SU-DHL-6 (cell line): ENCODE measurements at regions not wholly inside any gene's neighbourhood (a gene's known extent, or its start where the extent isn't known, plus 50 kb on each side); places are given as distances from the start of the nearest gene placed in this dataset.

Experiments used
- EZH2phosphoT487 ChIP-seq: fragments of 200-600 bp; sonication (generic), shearing (Covaris generic); conservative IDR thresholded peaks from 2 replicates; pipeline ENCODE4 v1.6.1; 2018; ENCODE audit warnings: mild to moderate bottlenecking, antibody characterized with exemption, low read length, moderate library complexity, mixed read lengths
- TF ChIP-seq, protein P1 (sequence below): fragments of 200-600 bp; sonication (generic); IDR thresholded peaks from one replicate; pipeline ENCODE4 v1.5.1; 2017; ENCODE audit warnings: antibody characterized with exemption, mild to moderate bottlenecking, low read length, moderate library complexity; ENCODE audit not compliant: insufficient read depth, poor library complexity, severe bottlenecking

DNA sequence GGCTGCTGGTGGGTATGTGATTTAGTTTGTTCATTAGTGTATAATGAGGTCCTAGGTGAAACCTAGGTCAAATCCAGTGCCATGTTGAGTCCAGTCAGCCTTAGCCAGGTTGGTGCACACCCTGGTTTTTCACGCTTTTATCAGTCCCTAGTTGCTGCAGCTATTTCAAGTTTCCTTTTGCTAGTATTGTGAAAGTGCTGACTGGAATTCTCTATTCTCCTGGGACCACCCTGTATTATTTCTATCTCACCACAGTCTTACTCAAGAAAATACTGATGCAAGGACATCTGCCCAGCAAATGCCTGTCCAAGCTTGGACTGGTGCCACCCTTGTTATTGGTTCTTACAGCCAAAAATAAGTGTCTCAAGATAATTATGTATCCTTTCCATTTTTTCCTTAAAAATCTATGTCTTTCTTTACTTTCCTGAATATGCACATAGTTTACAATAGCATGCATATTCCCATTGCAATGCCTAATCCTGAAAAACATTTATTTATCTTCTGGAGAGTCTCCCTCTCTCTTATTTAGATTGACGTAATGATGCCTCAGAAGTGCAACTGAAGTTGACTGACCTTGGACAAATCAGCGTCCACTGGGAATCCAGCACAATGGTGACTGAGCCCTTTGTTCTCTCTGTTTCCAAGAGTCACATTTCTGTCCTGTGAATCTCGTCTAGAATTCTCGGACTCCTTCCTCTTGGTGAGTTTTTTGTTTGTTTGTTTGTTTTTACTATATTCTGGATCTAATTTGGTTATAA is 1075.0 kb downstream of the CDH9 start:
- TF ChIP-seq, protein P1, sequence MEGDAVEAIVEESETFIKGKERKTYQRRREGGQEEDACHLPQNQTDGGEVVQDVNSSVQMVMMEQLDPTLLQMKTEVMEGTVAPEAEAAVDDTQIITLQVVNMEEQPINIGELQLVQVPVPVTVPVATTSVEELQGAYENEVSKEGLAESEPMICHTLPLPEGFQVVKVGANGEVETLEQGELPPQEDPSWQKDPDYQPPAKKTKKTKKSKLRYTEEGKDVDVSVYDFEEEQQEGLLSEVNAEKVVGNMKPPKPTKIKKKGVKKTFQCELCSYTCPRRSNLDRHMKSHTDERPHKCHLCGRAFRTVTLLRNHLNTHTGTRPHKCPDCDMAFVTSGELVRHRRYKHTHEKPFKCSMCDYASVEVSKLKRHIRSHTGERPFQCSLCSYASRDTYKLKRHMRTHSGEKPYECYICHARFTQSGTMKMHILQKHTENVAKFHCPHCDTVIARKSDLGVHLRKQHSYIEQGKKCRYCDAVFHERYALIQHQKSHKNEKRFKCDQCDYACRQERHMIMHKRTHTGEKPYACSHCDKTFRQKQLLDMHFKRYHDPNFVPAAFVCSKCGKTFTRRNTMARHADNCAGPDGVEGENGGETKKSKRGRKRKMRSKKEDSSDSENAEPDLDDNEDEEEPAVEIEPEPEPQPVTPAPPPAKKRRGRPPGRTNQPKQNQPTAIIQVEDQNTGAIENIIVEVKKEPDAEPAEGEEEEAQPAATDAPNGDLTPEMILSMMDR = no peak
- no peak for TF ChIP-seq EZH2phosphoT487
